Tibial artery (tissue), 4 donors: ENCODE measurements at regions not wholly inside any gene's neighbourhood (a gene's known extent, or its start where the extent isn't known, plus 50 kb on each side); places are given as distances from the start of the nearest gene placed in this dataset.

Experiments used
- DNase-seq, 2 donors: peaks; one replicate each; pipeline ENCODE4 v3.0.0-alpha.2; 2019
- H3K27ac ChIP-seq, 2 donors: fragments of 200-600 bp; sonication (generic) in 1 of 2; 1 replicate in 1 of 2; 2 replicates in 1 of 2; pipeline ENCODE4 v1.5.1; 2018 to 2019; ENCODE audit warnings: mild to moderate bottlenecking in 1 of 2
- H3K27me3 ChIP-seq, 2 donors: fragments of 200-600 bp; sonication (generic) in 1 of 2; one replicate each; pipeline versions ENCODE4 v1.5.1 to v1.6.0; 2016 to 2019
- H3K36me3 ChIP-seq, 3 donors: fragments of 200-600 bp; sonication (generic) in 2 of 3; one replicate each; pipeline ENCODE4 v1.5.1; 2016 to 2019; ENCODE audit warnings: mild to moderate bottlenecking in 2 of 3
- H3K4me1 ChIP-seq, 4 donors: fragments of 200-600 bp; sonication (generic) in 2 of 4; 1 replicate in 3 of 4; 2 replicates in 1 of 4; pipeline ENCODE4 v1.5.1; 2016 to 2019
- H3K4me3 ChIP-seq, 2 donors: fragments of 200-600 bp; sonication (generic) in 1 of 2; 1 replicate in 1 of 2; 2 replicates in 1 of 2; pipeline ENCODE4 v1.5.1; 2018 to 2019; ENCODE audit warnings: mild to moderate bottlenecking in 2 of 2
- H3K9me3 ChIP-seq, 3 donors: fragments of 200-600 bp; sonication (generic) in 1 of 3; one replicate each; pipeline ENCODE4 v1.5.1; 2016 to 2019
- CTCF ChIP-seq, 2 experiments: fragments of 200-600 bp in 1 of 2; fragments of 450-650 bp in 1 of 2; IDR thresholded peaks; one replicate each; pipeline ENCODE4 v1.5.1; 2017 to 2019; ENCODE audit warnings: antibody characterized with exemption in 2 of 2, mild to moderate bottlenecking in 1 of 2, moderate library complexity in 1 of 2
- intact Hi-C: fragments of 100-400 bp; cut with DNase I; formaldehyde crosslinking; loops from one replicate; pipeline ENCODE4 v1.15.0; 2023; ENCODE audit warnings: low total_unique reads

- no peak for DNase-seq
- H3K36me3 ChIP-seq: no peaks in the 10 kb centered on the region
- H3K27ac ChIP-seq: no peak overlapping the region
- H3K9me3 ChIP-seq: no peaks in the 10 kb centered on the region
- H3K4me1 ChIP-seq: no peaks in the 10 kb centered on the region
- H3K27me3 ChIP-seq: no peaks in the 10 kb centered on the region
- TF ChIP-seq CTCF (IDR thresholded peaks at IDR 0.05): no peak
- intact Hi-C loops: no loop called here
- H3K4me3 ChIP-seq: no peak overlapping the region
Measured at GRCh38 chr12:127650626-127651025, 616.3 kb upstream of the TMEM132C start.

GRCh38 chr12:127652281-127652680 is 614.7 kb upstream of the TMEM132C start:
- Histone ChIP-seq H3K36me3 (no peaks in the 10 kb centered on the region), H3K9me3 (no peaks in the 10 kb centered on the region), H3K4me3 (no peak overlapping the region), H3K4me1 (no peaks in the 10 kb centered on the region), H3K27ac (no peak overlapping the region), H3K27me3 (no peaks in the 10 kb centered on the region)
- TF ChIP-seq CTCF (IDR thresholded peaks at IDR 0.05): no peak
- intact Hi-C loops: no loop called here
- DNase-seq: no peak

- intact Hi-C loops: no loop called here
- Histone ChIP-seq H3K9me3 (no peaks in the 10 kb centered on the region), H3K36me3 (no peaks in the 10 kb centered on the region), H3K4me3 (no peak overlapping the region), H3K27ac (no peak overlapping the region), H3K4me1 (no peaks in the 10 kb centered on the region), H3K27me3 (no peaks in the 10 kb centered on the region)
- no peak for TF ChIP-seq CTCF (IDR thresholded peaks at IDR 0.05)
- DNase-seq: no peak
Measured at GRCh38 chr12:127654383-127654985, 612.5 kb upstream of the TMEM132C start.

GRCh38 chr12:127655691-127656090 is 611.3 kb upstream of the TMEM132C start:
- Histone ChIP-seq H3K36me3 (no peaks in the 10 kb centered on the region), H3K27ac (no peak overlapping the region), H3K4me1 (no peaks in the 10 kb centered on the region), H3K9me3 (no peaks in the 10 kb centered on the region), H3K27me3 (no peaks in the 10 kb centered on the region), H3K4me3 (no peak overlapping the region)
- TF ChIP-seq CTCF (IDR thresholded peaks at IDR 0.05): no peak
- no peak for DNase-seq
- intact Hi-C loops: no loop called here

GRCh38 chr12:127656266-127656665 is 610.7 kb upstream of the TMEM132C start:
- no peak overlapping the region for H3K4me3 ChIP-seq
- no peaks in the 10 kb centered on the region for H3K36me3 ChIP-seq
- TF ChIP-seq CTCF (IDR thresholded peaks at IDR 0.05): no peak
- no peaks in the 10 kb centered on the region for H3K27me3 ChIP-seq
- no peaks in the 10 kb centered on the region for H3K9me3 ChIP-seq
- no peaks in the 10 kb centered on the region for H3K4me1 ChIP-seq
- H3K27ac ChIP-seq: no peak overlapping the region
- DNase-seq: no peak
- intact Hi-C loops: no loop called here

- Histone ChIP-seq H3K27me3 (no peaks in the 10 kb centered on the region), H3K27ac (no peak overlapping the region), H3K9me3 (no peaks in the 10 kb centered on the region), H3K4me1 (no peaks in the 10 kb centered on the region), H3K36me3 (no peaks in the 10 kb centered on the region), H3K4me3 (no peak overlapping the region)
- TF ChIP-seq CTCF (IDR thresholded peaks at IDR 0.05): no peak
- DNase-seq: no peak
- intact Hi-C loops: no loop called here
Measured at GRCh38 chr12:127657036-127657435, 609.9 kb upstream of the TMEM132C start.
